GM12892 (cell line): ENCODE measurements at regions not wholly inside any gene's neighbourhood (a gene's known extent, or its start where the extent isn't known, plus 50 kb on each side); places are given as distances from the start of the nearest gene placed in this dataset.

Experiments used
- DNase-seq: peaks from one replicate; pipeline ENCODE4 v3.0.0; 2011; ENCODE audit not compliant: insufficient read length
- FAIRE-seq: peaks from 2 replicates; lab custom pipeline; 2011; peaks lifted over from hg19 to GRCh38; lab: Jason Lieb, UNC
- POLR2A ChIP-seq: IDR thresholded peaks from 2 replicates; pipeline ENCODE4 v1.6.1; 2011; ENCODE audit warnings: low read depth, low read length, control low read depth
- POLR2AphosphoS5 ChIP-seq: IDR thresholded peaks from 2 replicates; pipeline ENCODE4 v1.6.1; 2011; ENCODE audit warnings: low read depth, low read length, control low read depth
- TAF1 ChIP-seq: IDR thresholded peaks from 2 replicates; pipeline ENCODE4 v1.6.1; 2011; ENCODE audit warnings: low read depth, mild to moderate bottlenecking, control low read depth, low read length, borderline replicate concordance

GRCh38 chr18:70448588-70448987 lies 159.7 kb downstream of the SOCS6 start:
- no peak for DNase-seq
- no peak for TF ChIP-seq POLR2AphosphoS5
- TF ChIP-seq POLR2A, result no peak
- no peak for TF ChIP-seq TAF1
- no peak for FAIRE-seq

GRCh38 chr18:70446063-70446462 lies 157.2 kb downstream of the SOCS6 start:
- FAIRE-seq, result no peak
- DNase-seq, result no peak
- TF ChIP-seq POLR2AphosphoS5, result no peak
- no peak for TF ChIP-seq TAF1
- no peak for TF ChIP-seq POLR2A

- TF ChIP-seq POLR2AphosphoS5 (no peak), TAF1 (no peak), POLR2A (no peak)
- FAIRE-seq (no peak), DNase-seq (no peak)
These were observed 154.1 kb downstream of the SOCS6 start for GRCh38 chr18:70442933-70443332.

DNA sequence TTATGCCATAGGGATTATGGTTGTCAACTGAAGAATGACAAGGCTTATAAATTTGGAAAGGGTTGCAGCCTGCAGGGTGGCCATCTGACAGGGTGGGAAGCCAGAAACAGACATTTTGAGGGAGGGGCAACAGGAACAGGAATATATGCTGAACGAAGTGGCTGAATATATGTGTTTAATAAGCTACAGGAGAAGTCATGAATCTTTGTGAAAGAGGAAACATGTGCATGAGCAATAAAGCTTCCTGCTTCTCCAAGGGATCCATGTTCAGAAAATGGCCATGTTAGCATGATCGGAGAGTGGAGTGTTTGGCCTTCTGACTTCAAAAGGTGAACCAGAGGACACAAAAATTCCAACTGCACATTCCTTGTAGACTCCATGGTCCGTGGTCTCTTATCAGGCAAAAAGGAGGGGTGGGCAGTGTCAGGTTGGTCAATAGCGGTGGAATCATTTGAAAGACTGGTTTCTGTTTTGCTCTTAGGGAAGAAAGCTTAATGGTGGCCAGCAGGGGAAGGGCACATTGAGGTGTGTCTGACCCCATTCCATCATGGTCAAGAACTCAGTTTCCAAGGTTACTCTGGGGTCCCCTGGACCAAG lies 144.1 kb downstream of the SOCS6 start:
- FAIRE-seq, result no peak
- no peak for TF ChIP-seq POLR2A
- no peak for TF ChIP-seq POLR2AphosphoS5
- TF ChIP-seq TAF1, result no peak

GRCh38 chr18:70431203-70431624 lies 142.4 kb downstream of the SOCS6 start:
- FAIRE-seq (no peak), DNase-seq (no peak)
- TF ChIP-seq TAF1 (no peak), POLR2A (no peak), POLR2AphosphoS5 (no peak)

More for the DNA sequence above, 144.1 kb downstream of the SOCS6 start:
- no peak for DNase-seq

GRCh38 chr18:70430501-70431173 lies 141.8 kb downstream of the SOCS6 start:
- FAIRE-seq (no peak), DNase-seq (no peak)
- TF ChIP-seq POLR2A, result no peak
- TF ChIP-seq TAF1, result no peak
- TF ChIP-seq POLR2AphosphoS5, result no peak

GRCh38 chr18:70429847-70430500 lies 141.1 kb downstream of the SOCS6 start:
- TF ChIP-seq POLR2AphosphoS5 (no peak), TAF1 (no peak), POLR2A (no peak)
- FAIRE-seq (no peak), DNase-seq (no peak)

DNA sequence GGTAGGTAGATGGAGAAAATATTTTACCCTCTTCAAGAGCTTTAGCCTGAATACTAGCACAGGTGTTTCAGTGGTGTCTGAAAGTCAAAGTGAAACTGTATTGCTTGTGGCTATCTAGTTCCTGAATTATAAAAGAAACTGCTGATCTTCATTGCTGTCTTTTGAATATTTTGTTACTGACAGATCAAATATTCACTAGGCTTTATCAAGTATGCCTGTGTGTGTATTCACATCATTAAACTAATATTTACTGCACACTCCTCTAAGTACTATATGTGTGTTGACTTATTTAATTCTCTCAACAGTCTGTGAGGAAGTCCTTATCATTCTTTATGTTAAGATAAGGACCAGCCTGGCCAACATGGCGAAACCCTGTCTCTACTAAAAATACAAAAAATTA lies 139.6 kb downstream of the SOCS6 start:
- TF ChIP-seq POLR2AphosphoS5 (no peak), POLR2A (no peak), TAF1 (no peak)
- DNase-seq (peak; percentile 21), FAIRE-seq (peak; percentile 90)

- TF ChIP-seq POLR2A (no peak), TAF1 (no peak)
- DNase-seq (no peak), FAIRE-seq (no peak)
These were observed 138.0 kb downstream of the SOCS6 start for GRCh38 chr18:70426818-70427217.

DNA sequence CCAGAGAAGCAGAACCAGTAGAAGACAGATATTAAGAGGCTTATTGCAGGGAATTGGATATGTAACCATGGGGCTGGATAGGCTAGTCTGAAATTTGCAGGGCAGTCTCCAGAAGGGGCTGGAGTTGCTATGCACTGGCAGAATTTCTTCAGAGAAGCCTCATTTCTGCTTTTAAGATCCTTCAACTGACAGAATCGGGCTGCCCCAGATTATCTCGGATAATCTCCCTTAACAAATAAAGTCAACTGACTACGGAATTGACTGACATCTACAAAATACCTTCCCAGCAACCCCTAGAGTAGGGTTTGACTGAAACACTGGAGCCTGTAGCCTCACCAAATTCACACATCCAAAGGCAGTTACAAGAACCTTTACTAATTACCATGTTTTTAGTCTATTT lies 136.4 kb downstream of the SOCS6 start:
- TF ChIP-seq POLR2A (no peak), POLR2AphosphoS5 (no peak), TAF1 (no peak)
- FAIRE-seq, result no peak
- no peak for DNase-seq

GRCh38 chr18:70423988-70424387 lies 135.1 kb downstream of the SOCS6 start:
- no peak for DNase-seq
- TF ChIP-seq TAF1 (no peak), POLR2A (no peak), POLR2AphosphoS5 (no peak)
- no peak for FAIRE-seq

DNA sequence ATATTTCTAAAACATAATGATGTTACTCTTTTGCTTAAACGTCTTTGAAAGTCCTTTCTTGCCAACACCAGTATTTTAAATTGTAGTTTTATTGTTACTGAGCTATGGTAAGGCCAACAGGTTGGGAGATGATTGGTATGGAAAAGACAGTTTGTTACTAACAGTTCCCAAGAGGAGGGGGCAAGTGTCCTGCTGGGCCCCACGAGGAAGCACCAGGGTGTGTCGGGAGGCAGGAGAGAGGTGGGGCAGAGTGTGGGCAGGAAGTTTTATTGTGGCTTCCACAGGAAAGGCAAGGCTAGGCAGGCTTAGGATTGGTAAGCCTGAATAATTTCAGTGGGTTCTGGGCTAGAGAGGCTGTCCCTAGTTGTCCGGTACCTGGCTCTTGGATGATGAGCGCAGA lies 134.3 kb downstream of the SOCS6 start:
- FAIRE-seq, result no peak
- no peak for TF ChIP-seq TAF1
- no peak for TF ChIP-seq POLR2A
- DNase-seq, result no peak
